ENCODE measurements at regions not wholly inside any gene's neighbourhood (a gene's known extent, or its start where the extent isn't known, plus 50 kb on each side); places are given as distances from the start of the nearest gene placed in this dataset.

DNA sequence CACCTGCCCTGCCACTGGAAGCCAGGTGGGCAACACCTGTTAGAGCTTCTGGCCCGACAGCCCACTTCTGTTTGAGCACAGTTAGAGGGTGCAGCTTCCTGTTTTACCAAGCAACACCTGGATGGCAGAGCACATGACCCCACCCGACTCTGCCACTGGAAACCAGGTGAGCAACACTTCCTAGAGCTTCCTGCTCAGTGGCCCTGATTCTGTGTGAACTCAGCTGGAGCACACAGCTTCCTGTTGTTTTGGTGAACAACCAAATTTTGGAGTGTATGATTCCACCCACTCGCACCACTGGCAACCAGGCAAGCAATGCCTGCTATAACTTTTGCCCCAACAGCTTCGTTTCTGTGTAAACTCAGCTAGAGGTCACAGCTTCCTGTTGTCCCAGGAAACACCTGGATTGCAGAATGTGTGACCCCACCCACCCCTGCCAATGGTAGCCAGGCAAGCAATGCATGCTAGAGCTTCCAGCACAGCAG is 163.8 kb upstream of the KLF8 start:
- in situ Hi-C loops (cut with MboI) (no loop called here), intact Hi-C loops (cut with micrococcal nuclease; ENCODE audit: unreplicated experiment) (loop anchor here (10.0 kb wide), 1 partner anchor 144 kb away; no protein-coding TSS in a partner anchor)
- Histone ChIP-seq H3K36me3 (ENCODE audit: control insufficient read depth in 2 of 2, insufficient read depth in 2 of 2, low read length in 1 of 2) (no peaks in the 10 kb centered on the region; a peak in 1 of 4 replicates), H3K27me3 (replicated peaks in 1 of 2; ENCODE audit: control insufficient read depth in 2 of 2, insufficient read depth in 2 of 2, low read length in 1 of 2) (no peaks in the 10 kb centered on the region), H3K4me3 (no peak overlapping the region), H3K4me2 (ENCODE audit: control insufficient read depth, insufficient read depth) (no peak overlapping the region; the same call in 1 of the 2 replicates), H3K9me3 (replicated peaks; ENCODE audit: control insufficient read depth, insufficient read depth, low read length) (no peaks in the 10 kb centered on the region; the same call in 2 of the 3 replicates), H2AFZ (ENCODE audit: control insufficient read depth, low read depth, low read length) (no peak overlapping the region), H3K4me1 (ENCODE audit: control insufficient read depth, insufficient read depth, low read length) (peaks cover 4% of the 10 kb centered on the region; the same call in 1 of the 2 replicates), H4K20me1 (ENCODE audit: control insufficient read depth, insufficient read depth) (no peaks in the 10 kb centered on the region), H3K27ac (ENCODE audit: control insufficient read depth, insufficient read depth) (no peak overlapping the region), H3K9ac (ENCODE audit: control insufficient read depth, insufficient read depth, low read length) (no peak overlapping the region), H3K79me2 (ENCODE audit: control insufficient read depth, insufficient read depth, low read length) (no peaks in the 10 kb centered on the region)
- ATAC-seq (no peak), FAIRE-seq (no peak), DNase-seq (ENCODE audit: low read depth, low spot score) (no peak)
- ChIA-PET SMC1A (ENCODE audit: uncharacterized antibody, unreplicated experiment) (interaction anchor here (0.8 to 1.4 kb wide), 3 partner anchors 17 to 148 kb away, joined by 3 to 5 read pairs (median 4); no protein-coding TSS in a partner anchor), POLR2A (no interaction called here), RAD21 (ENCODE audit: unreplicated experiment) (interaction anchor here (1.9 kb wide), 1 partner anchor 165 kb away, joined by 6 read pairs; no protein-coding TSS in a partner anchor), CTCF (interaction anchor here (0.9 kb wide), 1 partner anchor 19 kb away, joined by 4 read pairs; no protein-coding TSS in a partner anchor)
- TF ChIP-seq NFYA (IDR thresholded peaks at IDR 0.05; ENCODE audit: borderline replicate concordance, low read depth, low read length) (no peak), TCF3 (IDR thresholded peaks at IDR 0.05; ENCODE audit: borderline replicate concordance, insufficient read depth, low read depth, low read length) (0 out of 2 replicates have a peak, but pooled peaks have one; percentile 19), IRF4 (IDR thresholded peaks at IDR 0.05; ENCODE audit: low read depth, low read length) (no peak), RAD21 (IDR thresholded peaks at IDR 0.05; ENCODE audit: insufficient read depth, low read depth, low read length) (no peak), EED (IDR thresholded peaks at IDR 0.05; ENCODE audit: low read depth) (no peak), ZNF274 (IDR thresholded peaks at IDR 0.05; ENCODE audit: insufficient read depth, insufficient read length) (no peak), MTA3 (IDR thresholded peaks at IDR 0.05; ENCODE audit: borderline replicate concordance, low read length) (no peak), TCF12 (IDR thresholded peaks at IDR 0.05; ENCODE audit: low read depth, low read length) (0 out of 2 replicates have a peak, but pooled peaks have one; percentile 23), YY1 (IDR thresholded peaks at IDR 0.05; ENCODE audit: low read depth, low read length) (no peak)
- TF ChIP-seq, protein P1, sequence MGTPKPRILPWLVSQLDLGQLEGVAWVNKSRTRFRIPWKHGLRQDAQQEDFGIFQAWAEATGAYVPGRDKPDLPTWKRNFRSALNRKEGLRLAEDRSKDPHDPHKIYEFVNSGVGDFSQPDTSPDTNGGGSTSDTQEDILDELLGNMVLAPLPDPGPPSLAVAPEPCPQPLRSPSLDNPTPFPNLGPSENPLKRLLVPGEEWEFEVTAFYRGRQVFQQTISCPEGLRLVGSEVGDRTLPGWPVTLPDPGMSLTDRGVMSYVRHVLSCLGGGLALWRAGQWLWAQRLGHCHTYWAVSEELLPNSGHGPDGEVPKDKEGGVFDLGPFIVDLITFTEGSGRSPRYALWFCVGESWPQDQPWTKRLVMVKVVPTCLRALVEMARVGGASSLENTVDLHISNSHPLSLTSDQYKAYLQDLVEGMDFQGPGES (IDR thresholded peaks at IDR 0.05), result no peak
- BruUV-seq (replicated peaks), result no TSS peak
- 13% methylated on average over 4 of the region's 4 CpGs for WGBS (ENCODE audit: insufficient coverage, insufficient replicate concordance, low lambda C conversion rate, missing lambda C conversion rate)

Measured in GM12878 (cell line).